HG03103 (cell line): ENCODE measurements at regions not wholly inside any gene's neighbourhood (a gene's known extent, or its start where the extent isn't known, plus 50 kb on each side); places are given as distances from the start of the nearest gene placed in this dataset.

Source experiments
- ATAC-seq: cut with Tn5 transposase; IDR thresholded peaks from one replicate; pipeline ENCODE4 v1.9.1; 2021; ENCODE audit warnings: low read depth; ENCODE audit not compliant: unreplicated experiment

DNA sequence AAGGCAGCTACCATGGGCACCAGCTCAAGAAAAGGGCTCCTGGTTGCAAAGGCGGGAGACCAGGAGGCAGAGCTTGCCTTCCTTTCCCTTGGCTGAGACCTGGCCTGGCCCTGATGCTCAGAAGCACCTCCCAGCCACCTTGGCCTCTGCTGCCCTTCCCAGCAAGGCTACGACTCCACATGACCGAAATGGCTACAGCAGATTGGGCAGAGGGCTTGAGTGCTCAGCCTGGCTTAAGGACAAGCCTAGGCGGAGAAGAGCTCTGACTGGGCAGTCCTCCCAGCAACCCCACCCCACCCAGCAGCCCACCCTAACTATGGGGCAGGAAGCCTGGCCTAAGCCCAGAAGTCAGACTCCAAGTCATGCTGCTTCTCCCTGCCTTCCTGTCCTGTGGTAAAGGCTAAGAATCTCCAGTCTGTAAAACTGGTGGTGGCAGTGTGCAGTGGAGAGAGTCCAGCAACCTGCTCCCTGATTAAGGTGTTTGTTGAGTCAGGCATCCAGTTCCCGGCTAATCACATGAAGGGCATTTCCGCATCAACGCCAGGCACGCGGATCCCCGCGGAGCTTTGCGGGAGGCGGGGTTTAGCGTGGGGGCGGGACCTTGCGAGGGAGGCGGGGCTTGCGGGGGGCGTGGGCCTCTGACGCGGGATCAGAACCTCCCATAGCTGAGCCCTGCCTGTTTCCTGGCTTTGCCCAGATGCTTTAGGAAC is 256.0 kb downstream of the BCL11A start:
- no peak for ATAC-seq

DNA sequence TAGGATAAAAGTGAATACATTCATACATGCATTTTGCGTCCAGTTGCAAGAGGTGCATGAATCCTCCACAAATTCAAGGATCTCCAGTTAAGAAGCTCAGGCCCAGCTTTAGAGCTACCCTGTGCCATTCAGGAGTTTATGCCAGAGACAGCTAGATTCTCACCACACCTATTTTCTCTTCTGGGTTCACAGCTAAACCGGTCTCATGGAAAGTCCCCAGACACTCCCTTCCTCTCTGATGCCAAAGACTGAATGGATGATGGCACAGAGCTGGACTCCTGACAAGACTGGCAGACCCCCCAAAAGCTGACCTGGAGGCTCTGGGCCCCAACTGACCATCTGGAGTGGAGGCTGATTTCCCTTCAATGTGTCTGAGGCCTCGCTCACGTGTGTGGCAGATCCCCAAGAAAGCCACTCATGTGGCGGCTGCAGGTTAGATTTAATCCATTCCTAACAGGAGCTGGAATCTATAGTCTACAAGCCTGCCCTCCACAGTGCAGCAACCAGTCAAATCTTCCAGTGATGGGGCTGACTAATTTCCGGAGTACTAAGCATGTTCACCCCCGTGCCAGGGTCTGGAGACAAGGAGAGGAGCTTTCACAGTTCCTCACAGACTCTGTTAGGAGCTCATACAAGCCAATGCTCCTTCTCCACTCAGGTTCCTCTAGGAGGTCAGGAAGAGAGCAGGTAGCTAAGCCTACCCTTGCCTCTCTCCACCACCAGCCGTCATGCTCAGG is 257.1 kb downstream of the BCL11A start:
- no peak for ATAC-seq

DNA sequence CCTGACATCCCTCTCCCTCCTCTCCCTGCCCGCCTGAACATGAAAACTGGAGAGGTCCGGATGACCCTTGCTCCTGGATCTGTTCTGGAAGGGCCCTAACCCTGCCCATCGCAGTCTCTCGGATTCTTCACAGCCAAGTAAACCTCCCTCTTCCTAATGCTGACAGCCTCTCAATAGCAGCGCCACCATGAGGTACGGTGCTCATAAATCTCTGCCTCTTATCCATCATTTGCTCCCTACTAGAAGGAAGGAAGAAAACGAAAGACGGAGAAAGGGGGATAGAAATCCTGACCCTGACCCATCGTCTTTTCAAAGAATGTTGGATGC is 257.9 kb downstream of the BCL11A start:
- no peak for ATAC-seq

DNA sequence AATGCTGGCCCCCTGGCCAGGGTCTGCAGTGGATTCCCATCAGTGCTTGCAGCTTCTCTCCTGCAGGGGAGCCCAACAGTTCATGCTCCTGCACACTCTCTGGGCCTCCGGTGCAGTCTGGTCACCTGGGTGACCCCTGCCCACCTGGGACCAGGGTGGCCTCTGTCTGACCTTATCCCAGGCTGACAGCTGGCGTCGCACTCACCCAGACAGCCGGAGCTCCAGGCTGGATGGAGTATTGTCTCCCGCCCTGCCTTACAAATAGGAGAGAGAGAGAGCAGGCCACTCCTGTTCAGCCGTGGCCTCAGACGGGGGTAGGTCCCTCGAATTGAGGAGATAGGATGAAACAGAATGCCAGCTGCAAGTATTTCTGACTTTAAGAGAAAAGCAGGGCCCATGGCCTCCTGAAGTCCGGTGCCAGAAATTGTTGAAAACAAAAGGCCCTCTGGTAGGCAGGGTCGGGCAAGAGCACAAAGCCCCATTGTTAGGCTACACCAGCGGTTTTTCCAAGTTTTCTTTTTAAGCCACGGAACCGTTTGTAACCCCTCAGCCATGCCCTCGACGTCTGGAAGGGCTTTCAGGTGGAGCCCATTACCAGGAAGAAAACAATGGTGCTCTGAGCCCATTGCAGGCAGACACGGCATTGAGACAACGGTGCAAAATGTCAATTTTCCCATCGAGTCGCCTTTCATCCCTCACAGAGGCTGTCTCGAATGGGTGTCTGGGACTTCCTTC is 258.4 kb downstream of the BCL11A start:
- ATAC-seq = no peak

DNA sequence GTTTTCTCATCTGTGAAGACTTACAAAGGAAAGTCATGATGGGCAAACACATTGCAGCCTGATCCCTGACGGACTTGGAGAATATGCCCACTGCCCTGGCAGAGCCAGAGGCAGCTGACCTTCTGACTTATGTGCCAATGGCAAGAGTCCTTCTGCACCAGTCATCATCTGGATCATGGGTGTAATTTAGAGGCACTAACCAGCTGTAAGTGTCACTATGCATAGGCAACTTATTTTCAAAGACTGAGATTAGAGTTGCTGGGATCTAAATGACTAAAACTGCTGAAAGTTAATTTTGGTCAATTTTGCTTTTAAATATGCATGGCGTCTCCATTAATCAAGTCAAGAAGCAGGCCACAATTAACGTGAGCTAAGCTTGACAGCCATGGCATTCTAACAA is 261.2 kb downstream of the BCL11A start:
- no peak for ATAC-seq

DNA sequence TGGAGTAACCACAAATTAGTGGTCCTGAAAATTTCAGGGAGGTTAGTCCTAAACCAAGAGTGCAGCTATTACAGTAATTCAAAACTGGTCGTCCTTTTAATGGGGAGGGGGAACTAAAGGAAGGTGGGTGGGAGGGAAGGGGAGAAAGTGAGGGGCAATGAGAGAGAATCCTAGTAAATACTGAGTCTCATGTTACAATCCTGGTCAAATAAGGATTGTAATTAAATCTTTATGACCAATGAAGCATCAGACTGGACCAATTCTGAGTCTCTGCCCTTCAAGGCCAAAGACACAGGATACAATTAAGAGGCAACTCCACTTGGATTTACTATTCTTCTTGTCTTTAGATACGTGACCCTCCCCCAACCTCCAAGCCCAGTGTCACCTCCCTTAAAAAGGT is 262.9 kb downstream of the BCL11A start:
- ATAC-seq = no peak

DNA sequence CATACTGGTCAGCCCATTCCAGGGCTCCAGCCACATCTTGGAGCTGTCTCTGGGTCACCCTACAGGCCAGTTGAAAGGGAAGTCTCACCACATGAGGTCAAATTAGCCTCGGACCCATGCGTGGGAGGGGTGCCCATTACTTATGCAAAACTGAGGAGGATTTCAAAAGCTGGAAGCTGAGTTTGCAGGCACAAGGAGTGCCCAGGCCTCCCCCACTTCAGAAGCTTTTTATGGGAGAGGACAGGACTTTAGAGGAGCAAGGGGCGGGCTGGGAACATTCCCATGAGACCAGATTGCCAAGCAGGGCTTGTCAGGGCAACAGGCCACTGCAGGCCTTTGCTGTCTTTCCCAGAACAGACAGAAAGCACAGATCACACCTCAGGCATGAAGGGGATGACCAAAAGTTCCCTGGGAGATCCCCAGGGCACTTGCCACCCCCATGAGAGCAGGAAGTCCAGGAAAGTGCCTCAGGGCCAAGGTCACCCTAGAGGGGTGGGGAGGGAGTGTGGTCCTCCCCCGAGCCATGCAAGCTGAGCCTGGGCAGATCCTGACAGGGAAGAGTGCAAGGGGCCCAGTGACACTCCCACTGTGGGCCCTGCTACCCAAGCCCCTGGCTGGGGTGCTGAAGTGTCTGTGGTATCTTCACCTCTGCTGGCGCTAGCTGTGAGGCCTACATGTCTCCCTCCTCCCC is 267.7 kb downstream of the BCL11A start:
- no peak for ATAC-seq

DNA sequence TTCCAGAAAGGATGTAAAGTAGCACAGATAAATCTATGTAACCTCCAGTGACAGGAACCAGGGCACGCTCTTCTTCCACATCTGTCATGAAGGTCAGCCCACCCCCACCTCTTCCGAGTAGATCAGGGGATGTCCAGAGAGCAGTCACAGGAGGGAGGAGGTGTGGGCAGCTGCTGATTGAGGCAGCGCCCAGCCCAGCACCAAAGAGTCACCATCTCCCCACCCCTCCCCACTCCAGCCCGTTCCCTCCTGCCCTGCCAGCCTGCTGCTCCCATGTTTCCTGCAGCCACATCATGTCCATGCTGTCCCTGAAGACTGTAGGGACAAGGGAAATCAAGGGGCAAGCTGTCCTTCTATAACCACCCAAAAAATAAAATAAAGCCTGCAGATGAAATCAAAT is 269.8 kb downstream of the BCL11A start:
- no peak for ATAC-seq

DNA sequence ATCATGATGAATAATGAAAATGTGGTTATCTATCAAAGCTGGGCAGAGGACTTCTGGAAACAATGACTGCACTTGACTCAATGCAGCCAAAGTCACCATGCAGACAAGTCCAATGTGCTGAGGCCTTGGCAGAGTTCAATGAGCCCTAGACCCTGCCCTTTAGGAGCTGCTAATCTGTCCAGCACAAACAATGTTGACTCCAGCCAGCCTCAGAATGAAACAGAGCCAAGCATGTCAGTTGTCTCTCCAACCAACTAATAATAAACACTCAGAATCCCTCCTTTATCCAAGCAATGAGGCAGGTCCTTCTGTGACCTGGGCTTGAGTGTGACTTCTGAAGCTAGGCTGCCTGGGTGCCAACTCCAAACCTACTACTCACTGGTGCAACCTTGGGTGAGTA is 270.6 kb downstream of the BCL11A start:
- no peak for ATAC-seq

DNA sequence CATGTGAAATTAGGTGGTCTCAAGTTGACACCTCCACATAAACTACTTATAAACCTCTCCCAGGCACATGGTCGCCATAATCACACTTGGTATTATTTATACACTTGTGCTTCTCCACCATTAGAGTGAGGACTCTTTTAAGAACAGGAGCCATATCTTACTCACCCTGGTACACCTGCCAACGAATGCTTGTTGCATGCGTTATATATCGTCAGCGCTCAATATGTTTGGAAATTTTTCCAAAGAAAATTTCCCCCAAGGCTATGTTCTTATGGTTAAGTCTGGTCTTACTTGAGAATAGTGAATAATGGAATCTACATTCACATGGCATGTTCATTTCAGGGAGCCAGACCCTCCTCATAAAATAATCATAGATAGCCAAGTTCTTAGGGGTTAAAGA is 271.7 kb downstream of the BCL11A start:
- ATAC-seq = no peak

DNA sequence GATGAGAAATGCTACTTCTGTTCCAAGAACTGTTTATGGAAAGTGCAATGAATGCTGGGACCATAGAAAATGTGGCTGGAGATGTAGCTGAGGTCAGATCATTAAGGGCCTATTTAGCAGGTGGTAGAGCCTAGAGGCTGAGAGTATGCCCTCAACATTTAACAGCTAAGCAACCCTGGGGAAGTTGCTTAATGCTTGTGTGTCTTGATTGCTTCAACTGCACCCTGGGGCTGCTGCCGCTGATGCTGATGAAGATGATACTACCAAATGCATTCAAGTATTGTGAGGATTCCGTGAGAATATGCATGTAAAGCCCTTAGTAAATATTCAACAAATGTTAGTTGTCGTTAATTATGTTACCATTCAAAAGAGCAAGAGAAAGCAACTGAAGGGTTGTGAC is 273.2 kb downstream of the BCL11A start:
- no peak for ATAC-seq

DNA sequence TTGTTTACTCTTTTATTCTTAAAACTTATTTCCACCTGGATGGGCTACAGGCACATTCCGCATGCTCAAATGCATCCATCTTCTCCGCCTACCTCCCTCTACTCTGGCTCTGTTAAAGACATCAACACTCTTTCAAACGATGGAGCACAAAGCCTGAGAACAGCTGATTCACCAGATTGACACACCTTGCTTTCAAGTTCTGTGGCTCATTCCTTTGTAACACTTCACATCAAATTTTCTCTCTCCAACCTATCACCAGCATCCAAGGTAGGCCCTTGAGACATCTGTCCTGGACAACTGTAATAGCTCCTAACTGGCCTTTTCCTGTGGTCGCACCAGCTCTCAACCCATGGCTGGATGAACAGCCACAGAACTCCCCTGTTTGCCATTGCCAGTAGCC is 274.5 kb downstream of the BCL11A start:
- no peak for ATAC-seq

DNA sequence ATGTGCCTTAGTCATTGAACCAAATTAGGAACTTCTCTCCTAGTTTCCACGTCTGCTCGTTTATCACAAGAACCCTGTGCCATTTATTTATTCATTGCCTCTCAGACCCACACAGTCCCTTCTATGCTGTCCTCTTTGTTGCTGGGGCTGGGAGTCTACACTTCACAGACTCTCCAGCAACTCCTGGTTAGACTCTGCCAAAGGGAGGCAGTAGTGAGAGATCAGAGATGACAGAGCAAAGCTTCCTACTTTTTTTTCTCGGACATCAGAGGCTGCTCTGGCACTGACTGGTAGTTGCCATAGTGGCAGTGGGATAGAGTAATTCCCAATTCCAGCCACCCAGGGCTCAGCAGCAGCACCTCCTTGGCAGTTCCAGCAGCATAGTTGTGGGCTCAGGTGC is 277.5 kb downstream of the BCL11A start:
- ATAC-seq = no peak

DNA sequence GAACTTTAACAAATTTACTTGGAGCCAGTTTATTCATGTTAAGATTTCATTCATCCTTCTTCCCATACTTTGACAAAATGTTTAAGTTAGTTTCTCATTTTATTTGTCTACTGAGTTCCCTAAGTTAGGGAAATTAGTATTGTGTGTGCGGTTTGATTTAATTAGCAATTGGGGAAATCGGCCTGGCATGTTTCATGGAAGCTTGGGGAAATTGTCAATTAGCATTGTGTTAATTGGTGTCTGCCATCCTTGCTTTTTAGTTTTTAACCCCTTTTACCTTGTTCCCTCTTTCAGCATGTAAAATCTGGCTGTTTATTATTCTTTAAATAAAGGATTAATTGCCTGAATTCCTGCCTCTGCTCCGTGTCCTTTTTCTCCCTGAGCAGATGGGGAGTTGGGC is 279.6 kb downstream of the BCL11A start:
- ATAC-seq = no peak

DNA sequence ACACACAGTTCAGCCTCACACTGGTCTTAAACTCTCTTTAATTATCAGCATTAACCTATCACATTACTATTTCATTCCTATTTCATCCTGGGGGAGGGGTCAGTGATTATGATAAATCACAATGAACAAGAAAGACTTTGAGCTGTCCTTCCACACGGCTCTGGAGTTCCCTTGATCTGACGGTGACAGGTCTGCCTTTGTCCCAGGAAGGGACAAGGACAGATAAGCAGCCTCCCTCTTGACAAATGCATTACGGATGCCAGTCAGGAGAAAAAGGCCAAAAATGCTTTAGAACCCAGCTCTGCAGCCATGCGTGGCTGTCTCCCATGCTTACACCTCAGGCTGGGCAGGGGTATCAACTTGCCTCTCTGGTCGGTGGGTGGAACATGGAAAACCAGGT is 281.7 kb downstream of the BCL11A start:
- ATAC-seq = no peak

DNA sequence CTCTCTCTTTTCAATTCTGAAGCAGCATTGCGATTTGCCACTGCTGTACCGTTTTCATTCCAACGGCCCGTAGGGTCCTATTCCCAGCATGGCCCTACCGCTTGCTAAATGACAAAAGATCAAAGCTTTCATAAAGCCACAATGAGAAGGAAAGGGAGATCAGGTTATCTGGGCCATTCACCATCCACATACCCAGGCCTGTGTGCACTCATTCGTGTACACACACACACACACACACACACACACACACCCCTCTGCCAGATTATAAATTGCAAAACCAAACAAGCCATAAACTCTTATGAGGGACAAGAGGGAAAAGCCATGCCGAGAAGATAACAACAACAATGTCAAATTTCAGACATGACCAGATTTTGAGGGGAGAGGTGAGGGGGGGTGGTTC is 282.3 kb downstream of the BCL11A start:
- ATAC-seq = no peak

DNA sequence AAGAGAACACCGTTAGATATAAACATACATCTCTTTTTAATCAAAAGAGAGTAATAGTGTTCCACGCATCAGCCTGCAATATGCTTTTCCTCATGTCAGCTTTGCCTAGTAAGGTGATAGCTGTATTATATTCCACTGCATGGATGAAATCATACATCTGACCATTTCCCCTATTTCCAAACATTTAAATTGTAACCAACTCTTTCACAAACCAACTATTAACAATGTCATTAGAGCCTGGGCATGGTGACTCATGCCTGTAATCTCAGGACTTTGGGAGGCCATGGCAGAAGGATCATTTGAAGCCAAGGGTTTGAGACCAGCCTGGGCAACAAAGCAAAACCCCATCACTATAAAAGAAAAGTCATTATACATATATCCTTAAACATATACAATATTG is 284.8 kb downstream of the BCL11A start:
- ATAC-seq = no peak

DNA sequence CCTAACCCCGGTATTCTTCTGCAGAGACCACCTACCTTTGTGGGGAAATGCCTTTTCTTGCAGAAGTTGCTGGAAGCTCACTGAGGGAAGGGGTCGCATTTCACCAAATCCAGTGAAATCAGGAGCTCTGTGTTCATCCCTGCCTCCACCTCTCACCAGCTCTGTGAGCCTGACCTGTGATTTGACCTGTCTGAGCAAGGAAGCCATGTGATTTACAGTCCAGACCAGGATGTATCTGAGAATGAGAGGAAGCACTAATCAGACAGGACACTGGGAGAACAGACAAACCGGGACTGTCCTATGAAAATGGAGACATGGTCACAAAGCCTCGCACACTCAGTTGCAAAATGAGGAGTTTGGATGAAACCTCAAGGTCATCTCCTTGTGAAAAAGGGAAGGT is 285.4 kb downstream of the BCL11A start:
- no peak for ATAC-seq

DNA sequence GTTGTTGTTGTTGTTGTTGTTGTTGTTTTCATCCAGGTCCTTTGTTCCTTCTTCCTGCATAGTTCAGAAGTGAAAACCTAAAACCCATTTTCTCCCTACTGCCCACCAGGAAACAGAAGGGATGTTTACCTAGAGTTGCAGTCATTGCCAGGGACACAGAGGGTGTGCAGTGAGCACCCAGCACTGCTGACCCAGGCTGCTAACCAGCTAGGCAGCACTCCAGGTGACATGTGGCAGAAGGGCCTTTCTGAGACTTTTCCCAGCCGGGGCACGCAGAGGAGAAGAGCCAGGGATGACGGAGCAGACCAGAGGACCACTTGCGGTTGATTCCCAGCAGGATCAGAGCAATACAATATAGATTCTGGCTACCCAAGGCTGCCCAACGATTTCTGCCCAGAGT is 286.3 kb downstream of the BCL11A start:
- ATAC-seq = no peak

DNA sequence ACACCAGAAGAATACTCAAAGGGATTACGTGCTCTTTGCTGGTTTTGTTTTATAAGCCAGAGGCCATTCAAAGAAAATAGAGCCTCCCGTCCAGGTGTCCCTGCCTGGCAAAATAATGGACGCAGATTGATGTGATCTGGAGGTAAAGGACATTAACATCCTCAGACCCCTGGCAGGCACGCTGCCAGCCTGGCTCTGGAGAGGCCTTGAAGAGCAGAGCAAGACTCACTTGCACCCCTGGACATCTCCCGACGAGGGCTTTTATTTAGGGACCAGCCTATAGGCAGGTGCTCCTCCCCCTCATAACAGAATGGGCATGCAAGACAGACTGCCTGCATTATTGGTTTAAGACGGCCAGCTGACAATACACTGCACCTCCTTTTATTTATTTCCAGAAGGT is 291.3 kb downstream of the BCL11A start:
- no peak for ATAC-seq

DNA sequence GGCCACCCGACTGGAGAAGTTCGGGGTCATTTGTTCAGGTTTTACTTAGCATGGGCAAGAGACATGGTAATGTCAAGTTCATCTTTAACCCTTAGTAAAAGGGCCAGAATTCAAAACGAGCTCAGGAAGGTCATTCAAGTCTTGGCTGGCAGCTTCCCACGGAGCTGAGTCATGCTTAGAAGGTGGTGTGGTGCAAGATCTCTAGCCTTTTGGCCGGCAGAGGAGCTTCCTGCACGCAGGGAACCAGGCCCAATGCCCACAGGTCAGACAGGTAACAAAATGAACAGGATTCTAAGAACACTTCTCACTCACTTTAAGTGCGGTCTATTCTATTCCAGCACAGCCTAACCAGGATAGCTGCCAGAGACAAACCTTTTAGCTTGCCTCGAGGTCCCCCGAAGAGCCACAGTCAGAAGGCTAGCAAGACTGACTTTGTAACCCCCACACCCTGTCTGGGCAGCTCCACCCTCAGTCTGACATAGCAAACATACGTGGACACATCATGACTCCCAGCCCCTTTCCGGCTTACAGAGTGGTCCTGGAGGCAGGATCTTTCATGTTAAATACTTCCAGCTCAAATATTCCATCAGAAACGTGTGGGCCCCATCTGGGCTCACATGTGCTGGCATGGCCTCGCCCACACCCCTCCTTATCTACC is 292.7 kb downstream of the BCL11A start:
- no peak for ATAC-seq
